WTC11 (cell line): ENCODE measurements at regions not wholly inside any gene's neighbourhood (a gene's known extent, or its start where the extent isn't known, plus 50 kb on each side); places are given as distances from the start of the nearest gene placed in this dataset.

Experiments
- ATAC-seq: fragments of 200-7000 bp; cut with Tn5 transposase; 2 replicates; pipeline ENCODE4 v1.10.0; 2021; ENCODE audit warnings: mild to moderate bottlenecking, moderate library complexity
- CTCF ChIA-PET: fragments of 300-600 bp; sonication (Branson Sonifier 250); formaldehyde crosslinking; loops from one replicate; lab custom pipeline; 2021; ENCODE audit warnings: antibody characterized with exemption; lab: Charles Lee
- POLR2A ChIA-PET: fragments of 350-600 bp; sonication (Branson Sonifier 250); formaldehyde crosslinking; loops from one replicate; lab custom pipeline; 2021; ENCODE audit warnings: antibody characterized with exemption; lab: Charles Lee
- DNase-seq: peaks from one replicate; pipeline ENCODE4 v3.0.0; 2021; ENCODE audit warnings: low spot score
- H3K27ac Mint-ChIP-seq: 2 replicates; pipeline ENCODE4 v1.8.0; 2021; ENCODE audit warnings: mixed read lengths
- H3K27me3 Mint-ChIP-seq: 2 replicates; pipeline ENCODE4 v1.8.0; 2021; ENCODE audit warnings: low read depth, mild to moderate bottlenecking, moderate library complexity, mixed read lengths
- H3K36me3 Mint-ChIP-seq: 2 replicates; pipeline ENCODE4 v1.8.0; 2021; ENCODE audit warnings: mixed read lengths
- H3K4me1 Mint-ChIP-seq: 2 replicates; pipeline ENCODE4 v1.8.0; 2022; ENCODE audit warnings: mixed read lengths
- H3K4me3 Mint-ChIP-seq: 2 replicates; pipeline ENCODE4 v1.8.0; 2021; ENCODE audit warnings: mild to moderate bottlenecking, moderate library complexity, mixed read lengths
- H3K9me3 Mint-ChIP-seq: 2 replicates; pipeline ENCODE4 v1.8.0; 2021; ENCODE audit warnings: mixed read lengths
- EMX1 ChIP-seq: fragments of 250-450 bp; sonication (Bioruptor Pico); IDR thresholded peaks from 2 replicates; pipeline ENCODE4 v1.8.0; 2021; ENCODE audit warnings: mild to moderate bottlenecking
- FOXJ3 ChIP-seq: sonication (generic); formaldehyde crosslinking; IDR thresholded peaks from 2 replicates; pipeline ENCODE4 v1.9.0; 2021; ENCODE audit warnings: missing genetic modification reagents, mild to moderate bottlenecking, borderline replicate concordance
- FOXK1 ChIP-seq: sonication (generic); formaldehyde crosslinking; IDR thresholded peaks from 2 replicates; pipeline ENCODE4 v1.8.0; 2022; ENCODE audit warnings: mild to moderate bottlenecking, moderate library complexity, missing genetic modification reagents
- NFE2L1 ChIP-seq: sonication (generic); formaldehyde crosslinking; IDR thresholded peaks from 2 replicates; pipeline ENCODE4 v1.8.1; 2023; ENCODE audit warnings: missing genetic modification reagents
- NR2C2 ChIP-seq: sonication (generic); formaldehyde crosslinking; IDR thresholded peaks from 2 replicates; pipeline ENCODE4 v1.8.0; 2022; ENCODE audit warnings: mild to moderate bottlenecking, missing genetic modification reagents
- PRRX2 ChIP-seq: fragments of 250-450 bp; sonication (Bioruptor Pico); IDR thresholded peaks from 2 replicates; pipeline ENCODE4 v1.8.0; 2021; ENCODE audit warnings: mild to moderate bottlenecking
- RELA ChIP-seq: sonication (generic); formaldehyde crosslinking; IDR thresholded peaks from 2 replicates; pipeline ENCODE4 v1.8.1; 2022; ENCODE audit warnings: missing genetic modification reagents, mild to moderate bottlenecking, borderline replicate concordance
- TP53 ChIP-seq: sonication (generic); formaldehyde crosslinking; IDR thresholded peaks from 2 replicates; pipeline ENCODE4 v1.8.1; 2023; ENCODE audit warnings: mild to moderate bottlenecking, missing genetic modification reagents
- ZNF219 ChIP-seq: sonication (generic); formaldehyde crosslinking; IDR thresholded peaks from 2 replicates; pipeline ENCODE4 v1.8.0; 2023; ENCODE audit warnings: missing genetic modification reagents, mild to moderate bottlenecking, borderline replicate concordance
- ZNF263 ChIP-seq: sonication (generic); formaldehyde crosslinking; IDR thresholded peaks from 2 replicates; pipeline ENCODE4 v1.8.1; 2022; ENCODE audit warnings: low read depth, mild to moderate bottlenecking, moderate library complexity, missing genetic modification reagents
- ZNF317 ChIP-seq: sonication (generic); formaldehyde crosslinking; IDR thresholded peaks from 2 replicates; pipeline ENCODE4 v1.8.1; 2023; ENCODE audit warnings: low read depth, mild to moderate bottlenecking, moderate library complexity, missing genetic modification reagents, borderline replicate concordance
- TF ChIP-seq, protein P1 (sequence below): fragments of 250-450 bp; sonication (Bioruptor Pico); IDR thresholded peaks from 2 replicates; pipeline ENCODE4 v2.1.2; 2022; ENCODE audit warnings: mild to moderate bottlenecking, moderate library complexity
- TF ChIP-seq, protein P2 (sequence below): sonication (generic); formaldehyde crosslinking; conservative IDR thresholded peaks from 2 replicates; pipeline ENCODE4 v1.8.1; 2022; ENCODE audit warnings: mild to moderate bottlenecking, missing genetic modification reagents
- TF ChIP-seq, protein P3 (sequence below): fragments of 250-450 bp; sonication (Bioruptor Pico); IDR thresholded peaks from 2 replicates; pipeline ENCODE4 v1.9.0; 2021; ENCODE audit warnings: mild to moderate bottlenecking
- TF ChIP-seq, protein P4 (sequence below): sonication (generic); formaldehyde crosslinking; IDR thresholded peaks from 2 replicates; pipeline ENCODE4 v1.8.1; 2022; ENCODE audit warnings: mild to moderate bottlenecking, moderate library complexity, missing genetic modification reagents
- TF ChIP-seq, protein P5 (sequence below): sonication (generic); formaldehyde crosslinking; IDR thresholded peaks from 2 replicates; pipeline ENCODE4 v1.8.1; 2023; ENCODE audit warnings: mild to moderate bottlenecking, missing genetic modification reagents

DNA sequence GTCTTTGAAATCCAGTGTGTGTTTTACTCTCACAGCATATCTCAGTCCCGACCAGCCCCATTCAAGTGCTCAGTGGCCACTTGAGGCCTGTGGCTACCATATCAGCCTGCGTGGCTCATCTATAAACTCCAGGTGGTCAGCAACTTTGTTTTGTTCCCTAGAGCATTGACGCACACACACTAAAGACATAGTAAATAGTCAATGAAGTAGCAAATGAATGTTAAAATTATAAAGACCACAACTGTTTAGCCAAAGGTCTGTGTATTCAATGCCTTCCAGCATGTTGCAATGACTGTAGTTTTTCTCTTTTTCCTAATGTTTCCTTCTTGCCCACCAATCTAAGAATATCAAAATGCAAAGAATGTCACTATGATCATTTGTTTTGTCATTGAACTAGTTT, 238.2 kb upstream of the ZNF217 start:
- no peaks in the 10 kb centered on the region for H3K9me3 Mint-ChIP-seq
- H3K27ac Mint-ChIP-seq: no peak overlapping the region
- ChIA-PET POLR2A (no interaction called here), CTCF (no interaction called here)
- no peaks in the 10 kb centered on the region for H3K36me3 Mint-ChIP-seq
- TF ChIP-seq, protein P1, sequence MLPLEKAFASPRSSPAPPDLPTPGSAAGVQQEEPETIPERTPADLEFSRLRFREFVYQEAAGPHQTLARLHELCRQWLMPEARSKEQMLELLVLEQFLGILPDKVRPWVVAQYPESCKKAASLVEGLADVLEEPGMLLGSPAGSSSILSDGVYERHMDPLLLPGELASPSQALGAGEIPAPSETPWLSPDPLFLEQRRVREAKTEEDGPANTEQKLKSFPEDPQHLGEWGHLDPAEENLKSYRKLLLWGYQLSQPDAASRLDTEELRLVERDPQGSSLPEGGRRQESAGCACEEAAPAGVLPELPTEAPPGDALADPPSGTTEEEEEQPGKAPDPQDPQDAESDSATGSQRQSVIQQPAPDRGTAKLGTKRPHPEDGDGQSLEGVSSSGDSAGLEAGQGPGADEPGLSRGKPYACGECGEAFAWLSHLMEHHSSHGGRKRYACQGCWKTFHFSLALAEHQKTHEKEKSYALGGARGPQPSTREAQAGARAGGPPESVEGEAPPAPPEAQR: no peak
- DNase-seq: no peak
- H3K4me3 Mint-ChIP-seq: no peak overlapping the region
- peaks cover 35% of the 10 kb centered on the region for H3K4me1 Mint-ChIP-seq
- ATAC-seq: no peak
- H3K27me3 Mint-ChIP-seq: no peaks in the 10 kb centered on the region

DNA sequence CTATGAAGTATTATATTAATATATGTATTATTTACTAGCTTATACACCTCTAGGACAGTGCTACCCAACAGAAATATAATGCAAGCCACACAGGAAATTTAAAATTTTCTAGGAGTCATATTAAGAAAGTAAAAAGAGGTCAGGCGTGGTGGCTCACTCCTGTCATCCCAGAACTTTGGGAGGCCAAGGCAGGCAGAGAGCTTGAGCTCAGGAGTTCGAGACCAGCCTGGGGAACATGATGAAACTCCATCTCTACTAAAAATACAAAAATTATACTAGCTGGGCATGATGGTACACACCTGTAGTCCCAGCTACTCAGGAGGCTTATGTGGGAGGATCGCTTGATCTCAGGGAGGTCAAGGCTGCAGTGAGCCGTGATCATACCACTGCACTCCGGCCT, 237.6 kb upstream of the ZNF217 start:
- no peaks in the 10 kb centered on the region for H3K9me3 Mint-ChIP-seq
- ChIA-PET POLR2A (no interaction called here), CTCF (interaction anchor here (1.2 kb wide), 1 partner anchor 18 kb away, joined by 6 read pairs; no protein-coding TSS in a partner anchor)
- no peak overlapping the region for H3K27ac Mint-ChIP-seq
- no peak overlapping the region for H3K4me3 Mint-ChIP-seq
- H3K4me1 Mint-ChIP-seq: peaks cover 35% of the 10 kb centered on the region
- no peaks in the 10 kb centered on the region for H3K27me3 Mint-ChIP-seq
- TF ChIP-seq, protein P2, sequence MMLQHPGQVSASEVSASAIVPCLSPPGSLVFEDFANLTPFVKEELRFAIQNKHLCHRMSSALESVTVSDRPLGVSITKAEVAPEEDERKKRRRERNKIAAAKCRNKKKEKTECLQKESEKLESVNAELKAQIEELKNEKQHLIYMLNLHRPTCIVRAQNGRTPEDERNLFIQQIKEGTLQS (CRISPR knock-in tag): no peak
- TF ChIP-seq FOXK1 (CRISPR knock-in tag): no peak
- TF ChIP-seq NR2C2: no peak
- TF ChIP-seq, protein P3, sequence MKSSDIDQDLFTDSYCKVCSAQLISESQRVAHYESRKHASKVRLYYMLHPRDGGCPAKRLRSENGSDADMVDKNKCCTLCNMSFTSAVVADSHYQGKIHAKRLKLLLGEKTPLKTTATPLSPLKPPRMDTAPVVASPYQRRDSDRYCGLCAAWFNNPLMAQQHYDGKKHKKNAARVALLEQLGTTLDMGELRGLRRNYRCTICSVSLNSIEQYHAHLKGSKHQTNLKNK: no peak
- H3K36me3 Mint-ChIP-seq: no peaks in the 10 kb centered on the region
- no peak for DNase-seq
- no peak for ATAC-seq

DNA sequence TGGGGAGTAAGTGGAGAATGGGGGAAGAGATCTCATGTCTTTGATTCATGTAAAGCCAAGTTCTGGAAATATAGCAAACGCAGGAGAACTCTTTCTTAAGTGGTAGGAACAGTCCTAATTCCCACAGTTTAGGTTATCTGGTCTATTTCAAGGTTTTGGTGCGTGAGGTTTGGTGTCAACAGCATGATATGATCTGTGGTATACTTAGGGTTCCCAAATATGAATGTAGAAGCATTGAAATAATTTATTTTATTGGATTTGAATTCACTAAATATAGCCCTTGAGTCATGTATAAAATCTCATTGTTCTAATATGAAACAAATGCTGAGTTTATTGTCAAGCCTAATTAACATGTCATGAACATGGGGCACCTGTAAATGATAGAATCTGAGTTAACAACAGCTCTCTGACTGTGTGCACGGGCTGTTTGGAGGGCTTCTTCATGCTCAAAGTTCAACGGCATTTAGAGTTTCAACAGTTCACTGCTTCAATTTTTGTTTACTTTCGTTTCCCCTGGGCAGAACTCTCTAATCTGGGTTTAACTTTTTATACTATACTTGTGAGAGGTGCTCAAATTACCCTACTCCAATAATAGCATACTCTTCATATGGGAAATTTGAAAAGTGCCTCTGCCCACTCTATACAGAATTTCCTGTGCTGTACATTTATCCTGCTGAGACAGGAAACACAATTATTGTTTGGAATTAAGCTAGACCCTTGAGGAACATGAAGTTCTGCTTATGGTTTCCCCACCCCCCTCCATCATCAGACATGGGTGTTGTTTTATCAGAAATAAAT, 236.3 kb upstream of the ZNF217 start:
- ChIA-PET POLR2A (no interaction called here), CTCF (interaction anchor here (1.2 kb wide), 1 partner anchor 20 kb away, joined by 6 read pairs; no protein-coding TSS in a partner anchor)
- TF ChIP-seq EMX1 (CRISPR knock-in tag): no peak
- no peak for TF ChIP-seq PRRX2
- TF ChIP-seq ZNF317: no peak
- no peak for TF ChIP-seq NFE2L1 (CRISPR knock-in tag)
- TF ChIP-seq ZNF219: no peak
- TF ChIP-seq TP53 (CRISPR knock-in tag): no peak
- TF ChIP-seq RELA: no peak
- TF ChIP-seq ZNF263 (CRISPR knock-in tag): no peak
- no peak for TF ChIP-seq FOXJ3 (CRISPR knock-in tag)
- TF ChIP-seq, protein P4, sequence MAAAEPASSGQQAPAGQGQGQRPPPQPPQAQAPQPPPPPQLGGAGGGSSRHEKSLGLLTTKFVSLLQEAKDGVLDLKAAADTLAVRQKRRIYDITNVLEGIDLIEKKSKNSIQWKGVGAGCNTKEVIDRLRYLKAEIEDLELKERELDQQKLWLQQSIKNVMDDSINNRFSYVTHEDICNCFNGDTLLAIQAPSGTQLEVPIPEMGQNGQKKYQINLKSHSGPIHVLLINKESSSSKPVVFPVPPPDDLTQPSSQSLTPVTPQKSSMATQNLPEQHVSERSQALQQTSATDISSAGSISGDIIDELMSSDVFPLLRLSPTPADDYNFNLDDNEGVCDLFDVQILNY (CRISPR knock-in tag): no peak
- TF ChIP-seq, protein P5, sequence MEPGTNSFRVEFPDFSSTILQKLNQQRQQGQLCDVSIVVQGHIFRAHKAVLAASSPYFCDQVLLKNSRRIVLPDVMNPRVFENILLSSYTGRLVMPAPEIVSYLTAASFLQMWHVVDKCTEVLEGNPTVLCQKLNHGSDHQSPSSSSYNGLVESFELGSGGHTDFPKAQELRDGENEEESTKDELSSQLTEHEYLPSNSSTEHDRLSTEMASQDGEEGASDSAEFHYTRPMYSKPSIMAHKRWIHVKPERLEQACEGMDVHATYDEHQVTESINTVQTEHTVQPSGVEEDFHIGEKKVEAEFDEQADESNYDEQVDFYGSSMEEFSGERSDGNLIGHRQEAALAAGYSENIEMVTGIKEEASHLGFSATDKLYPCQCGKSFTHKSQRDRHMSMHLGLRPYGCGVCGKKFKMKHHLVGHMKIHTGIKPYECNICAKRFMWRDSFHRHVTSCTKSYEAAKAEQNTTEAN (CRISPR knock-in tag): no peak
- TF ChIP-seq, all 79 proteins: peak for 0

More for the DNA sequence above, 236.3 kb upstream of the ZNF217 start:
- no peaks in the 10 kb centered on the region for H3K27me3 Mint-ChIP-seq
- no peaks in the 10 kb centered on the region for H3K9me3 Mint-ChIP-seq
- no peak for ATAC-seq
- no peak overlapping the region for H3K27ac Mint-ChIP-seq
- DNase-seq: no peak
- H3K4me3 Mint-ChIP-seq: no peak overlapping the region
- no peaks in the 10 kb centered on the region for H3K36me3 Mint-ChIP-seq
- H3K4me1 Mint-ChIP-seq: peaks cover 35% of the 10 kb centered on the region
